ENCODE measurements at regions not wholly inside any gene's neighbourhood (a gene's known extent, or its start where the extent isn't known, plus 50 kb on each side); places are given as distances from the start of the nearest gene placed in this dataset.

- DNase-seq (no peak), ATAC-seq (peak in 1 of 8 donors; percentile 23)
- Histone ChIP-seq H3K4me3 (no peak overlapping the region), H3K27ac (peak overlapping the region in 2 of 10 donors; percentile 8 to 18), H3K36me3 (no peaks in the 10 kb centered on the region), H3K27me3 (no peaks in the 10 kb centered on the region), H3K9me3 (no peaks in the 10 kb centered on the region), H3K4me1 (peaks cover 0 to 50% (median 34%) of the 10 kb centered on the region in 9 donors)
- TF ChIP-seq CTCF (IDR thresholded peaks at IDR 0.05) = peak in 1 of 9 donors; percentile 11
- intact Hi-C loops (cut with DNase I) = loop anchor here in 8 of 10 donors (5.0 kb wide), 5 partner anchors 57 to 182 kb away; partner anchors contain the start of gene IL12A (in 2 of the 8)
- WGBS, 2 donors = 36 to 51% methylated on average over 5 of the region's 5 CpGs
These were observed 163.3 kb upstream of the IL12A start for GRCh38 chr3:159825216-159825854.

DNA sequence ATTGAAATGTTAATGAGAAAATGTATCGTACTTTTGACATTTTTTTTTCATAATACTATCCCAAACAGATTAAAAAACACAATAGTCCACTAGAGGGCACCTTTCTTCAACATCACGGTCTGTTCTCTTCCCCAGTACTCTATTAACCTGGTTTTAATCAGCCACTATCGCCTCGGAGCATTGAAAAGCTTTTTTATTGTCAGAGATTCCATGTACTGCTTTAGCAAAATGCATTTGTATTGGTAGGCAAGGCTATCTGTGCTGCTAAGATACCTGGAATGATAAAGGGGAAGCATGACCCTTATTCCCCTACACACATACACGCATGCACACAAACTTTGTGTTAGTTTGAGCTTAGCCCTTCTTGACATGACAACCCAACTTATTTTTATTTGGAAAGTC is 160.1 kb upstream of the IL12A start:
- H3K27ac ChIP-seq = peak overlapping the region in 3 of 10 donors; percentile 5 to 52 (median 34)
- no peak for DNase-seq
- peaks cover 0 to 56% (median 44%) of the 10 kb centered on the region in 9 donors for H3K4me1 ChIP-seq
- no peaks in the 10 kb centered on the region for H3K27me3 ChIP-seq
- ATAC-seq = peak; percentile 30 to 83 (median 69)
- H3K4me3 ChIP-seq = no peak overlapping the region
- H3K36me3 ChIP-seq = no peaks in the 10 kb centered on the region
- peak; percentile 48 to 78 (median 61) for TF ChIP-seq CTCF (IDR thresholded peaks at IDR 0.05)
- 16% methylated on average over 5 of the region's 5 CpGs for WGBS, 2 donors
- no peaks in the 10 kb centered on the region for H3K9me3 ChIP-seq
- intact Hi-C loops (cut with DNase I) = loop anchor here in 9 of 10 donors (2.0 to 5.0 kb wide), 9 partner anchors 26 to 179 kb away; partner anchors contain the start of gene IL12A (in 2 of the 9)

- Histone ChIP-seq H3K4me3 (no peak overlapping the region), H3K27ac (peak overlapping the region in 4 of 10 donors; percentile 5 to 54 (median 50)), H3K9me3 (no peaks in the 10 kb centered on the region), H3K4me1 (peaks cover 0 to 51% (median 41%) of the 10 kb centered on the region in 9 donors), H3K36me3 (no peaks in the 10 kb centered on the region), H3K27me3 (no peaks in the 10 kb centered on the region)
- WGBS, 2 donors = 95% methylated on average over 4 of the region's 4 CpGs
- intact Hi-C loops (cut with DNase I) = loop anchor here in 9 of 10 donors (2.0 to 5.0 kb wide), 9 partner anchors 26 to 178 kb away; partner anchors contain the start of gene IL12A (in 2 of the 9)
- TF ChIP-seq CTCF (IDR thresholded peaks at IDR 0.05) = no peak
- DNase-seq (no peak), ATAC-seq (no peak)
These were observed 159.6 kb upstream of the IL12A start for GRCh38 chr3:159829056-159829455.

DNA sequence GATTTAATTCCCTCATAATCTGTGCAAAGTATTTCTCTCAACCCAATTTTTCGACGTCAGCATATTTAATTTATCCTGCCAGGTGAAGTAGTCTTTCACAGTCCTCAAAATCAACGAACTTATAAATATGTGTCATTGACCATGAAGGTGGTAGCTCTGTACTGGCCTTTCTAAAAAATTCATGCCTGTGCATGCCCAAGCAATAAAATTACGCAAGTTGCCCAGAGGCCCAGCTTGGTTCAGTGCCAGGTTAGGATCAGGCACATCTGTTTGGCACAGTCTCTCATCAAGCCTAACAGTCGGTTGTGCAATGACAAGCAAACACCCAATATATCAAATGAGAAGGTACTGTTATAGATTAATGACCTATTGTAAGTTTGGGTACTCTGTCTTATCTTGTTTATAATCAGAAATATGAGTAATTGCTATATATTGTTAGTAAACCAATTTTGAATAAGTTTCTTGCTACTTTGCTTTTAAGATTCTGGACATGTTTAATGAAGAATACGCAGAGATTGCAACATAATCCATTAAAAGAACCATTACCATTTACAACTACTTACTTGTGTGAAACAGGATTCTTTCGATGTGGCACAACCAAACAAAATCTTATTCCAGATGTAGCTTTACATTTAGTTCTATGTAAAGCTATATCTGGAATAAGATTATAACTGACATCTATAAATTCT is 159.0 kb upstream of the IL12A start:
- 66 to 69% methylated on average over 7 of the region's 7 CpGs for WGBS, 2 donors
- no peak overlapping the region for H3K4me3 ChIP-seq
- peaks cover 0 to 45% (median 36%) of the 10 kb centered on the region in 9 donors for H3K4me1 ChIP-seq
- no peaks in the 10 kb centered on the region for H3K36me3 ChIP-seq
- intact Hi-C loops (cut with DNase I) = loop anchor here (2.0 to 5.0 kb wide), 10 partner anchors 25 to 178 kb away; partner anchors contain the start of gene IL12A (in 3 of the 10)
- H3K9me3 ChIP-seq = no peaks in the 10 kb centered on the region
- H3K27me3 ChIP-seq = no peaks in the 10 kb centered on the region
- no peak for TF ChIP-seq CTCF (IDR thresholded peaks at IDR 0.05)
- peak overlapping the region in 5 of 10 donors; percentile 5 to 66 (median 48) for H3K27ac ChIP-seq
- peak in 1 of 2 donors; percentile 24 for DNase-seq
- peak in 7 of 8 donors; percentile 42 to 71 (median 53) for ATAC-seq
